NCI-H2029 treated with DMSO at 0.1 percent for 48 hours (cell line): ENCODE measurements at regions not wholly inside any gene's neighbourhood (a gene's known extent, or its start where the extent isn't known, plus 50 kb on each side); places are given as distances from the start of the nearest gene placed in this dataset.
"Not testable (repeated sequence)": the region's sequence is repeated elsewhere in the genome, so short reads cannot be mapped to it uniquely, and the experiment has no call there.

Experiments
- DNase-seq: peaks from one replicate; lab custom pipeline; 2025; lab: John Stamatoyannopoulos, UW

GRCh38 chr5:112472614-112473013, 53.5 kb upstream of the EPB41L4A start:
- no peak for DNase-seq

GRCh38 chr5:112473989-112474388, 54.9 kb upstream of the EPB41L4A start:
- no peak for DNase-seq

- no peak for DNase-seq
Observed at GRCh38 chr5:112475747-112476365, 56.8 kb upstream of the EPB41L4A start.

- no peak for DNase-seq
Observed at GRCh38 chr5:112479418-112479817, 60.3 kb upstream of the EPB41L4A start.

- no peak for DNase-seq
Observed at GRCh38 chr5:112480501-112480900, 61.4 kb upstream of the EPB41L4A start.

GRCh38 chr5:112483704-112484103, 64.6 kb upstream of the EPB41L4A start:
- no peak for DNase-seq

- DNase-seq, result no peak
Observed at GRCh38 chr5:112485934-112486355, 66.9 kb upstream of the EPB41L4A start.

GRCh38 chr5:112491257-112491656, 72.2 kb upstream of the EPB41L4A start:
- DNase-seq, result no peak

GRCh38 chr5:112492291-112492690, 73.2 kb upstream of the EPB41L4A start:
- no peak for DNase-seq

- DNase-seq, result not testable (repeated sequence)
Observed at GRCh38 chr5:112503749-112504501, 84.8 kb upstream of the EPB41L4A start.

GRCh38 chr5:112509097-112509496, 90.0 kb upstream of the EPB41L4A start:
- DNase-seq, result not testable (repeated sequence)

- DNase-seq, result no peak
Observed at GRCh38 chr5:112511920-112512319, 92.8 kb upstream of the EPB41L4A start.

- DNase-seq, result no peak
Observed at GRCh38 chr5:112512901-112513300, 93.8 kb upstream of the EPB41L4A start.

GRCh38 chr5:112514111-112514510, 95.0 kb upstream of the EPB41L4A start:
- DNase-seq, result no peak

- not testable (repeated sequence) for DNase-seq
Observed at GRCh38 chr5:112520474-112520873, 101.4 kb upstream of the EPB41L4A start.

- not testable (repeated sequence) for DNase-seq
Observed at GRCh38 chr5:112522891-112523673, 104.0 kb upstream of the EPB41L4A start.

GRCh38 chr5:112523674-112524263, 104.7 kb upstream of the EPB41L4A start:
- not testable (repeated sequence) for DNase-seq

- DNase-seq, result no peak
Observed at GRCh38 chr5:112525217-112525616, 106.1 kb upstream of the EPB41L4A start.

GRCh38 chr5:112528928-112529327, 109.9 kb upstream of the EPB41L4A start:
- DNase-seq, result no peak

- DNase-seq, result peak; percentile 6
Observed at GRCh38 chr5:112529525-112529924, 110.4 kb upstream of the EPB41L4A start.

GRCh38 chr5:112532654-112533360, 113.7 kb upstream of the EPB41L4A start:
- DNase-seq, result no peak

GRCh38 chr5:112533362-112533761, 114.3 kb upstream of the EPB41L4A start:
- DNase-seq, result no peak
